Lung microvascular endothelial cell (primary cell): ENCODE measurements at regions not wholly inside any gene's neighbourhood (a gene's known extent, or its start where the extent isn't known, plus 50 kb on each side); places are given as distances from the start of the nearest gene placed in this dataset.
"Not testable (repeated sequence)": the region's sequence is repeated elsewhere in the genome, so short reads cannot be mapped to it uniquely, and the experiment has no call there.

Experiments used
- DNase-seq, 2 donors: peaks; one replicate each; pipeline versions ENCODE4 v3.0.0 to v3.0.0-alpha.2; 2010; ENCODE audit warnings: low read depth in 2 of 2

GRCh38 chr4:57338861-57339260 is 228.7 kb upstream of the IGFBP7 start:
- DNase-seq: not testable (repeated sequence)

GRCh38 chr4:57333684-57334083 is 223.5 kb upstream of the IGFBP7 start:
- DNase-seq: no peak

- DNase-seq: no peak
Measured at GRCh38 chr4:57331959-57332358, 221.8 kb upstream of the IGFBP7 start.

GRCh38 chr4:57329279-57329678 is 219.1 kb upstream of the IGFBP7 start:
- no peak for DNase-seq

DNA sequence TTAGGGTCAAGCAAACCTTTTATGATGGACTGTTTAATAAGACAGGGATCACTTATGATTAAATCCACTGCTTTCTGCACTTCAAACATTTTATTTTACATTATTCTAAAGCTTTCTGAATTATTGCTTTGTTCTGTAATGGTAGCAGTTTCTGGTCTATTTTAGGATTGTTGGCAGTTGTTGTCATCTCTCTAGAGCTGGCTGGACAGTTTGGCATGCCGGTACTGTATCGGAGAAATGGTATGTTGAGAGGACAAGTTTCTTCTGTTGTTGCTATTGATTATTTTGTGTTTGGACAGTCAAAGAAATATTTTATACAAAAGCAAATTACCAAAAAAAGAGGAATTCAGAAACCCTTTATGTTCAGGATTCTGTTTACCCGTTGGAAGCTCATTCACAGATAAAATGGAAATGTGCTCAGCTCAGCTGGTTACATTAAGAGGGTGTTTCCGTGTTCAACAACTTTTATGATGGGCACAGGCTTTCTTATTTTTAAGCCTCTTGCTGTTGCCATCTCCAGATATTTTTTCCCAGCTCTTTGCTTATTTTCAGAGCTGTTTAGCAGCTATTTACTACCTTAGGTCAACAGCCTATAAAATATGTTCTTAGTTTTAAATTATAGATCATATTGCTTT is 214.6 kb upstream of the IGFBP7 start:
- DNase-seq: no peak

- no peak for DNase-seq
Measured at GRCh38 chr4:57320849-57321248, 210.7 kb upstream of the IGFBP7 start.

GRCh38 chr4:57320217-57320616 is 210.0 kb upstream of the IGFBP7 start:
- DNase-seq: no peak

DNA sequence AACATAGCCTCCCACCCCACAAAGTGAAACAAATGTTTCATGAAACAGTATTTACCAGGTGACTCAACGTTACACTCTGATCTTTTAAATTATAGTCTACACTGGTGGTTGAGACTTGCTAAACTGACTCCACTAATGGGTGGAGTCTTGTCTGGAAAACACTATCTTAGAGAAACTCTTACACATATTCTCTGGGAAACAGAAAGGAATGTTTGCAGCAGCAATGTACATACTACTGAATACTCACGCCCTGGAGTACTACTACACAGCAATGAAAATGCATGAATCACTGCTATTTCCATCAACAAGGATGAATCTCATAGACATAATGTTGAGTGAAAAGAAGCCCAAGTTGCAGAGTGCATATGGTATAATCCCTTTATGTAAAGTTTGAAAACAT is 208.5 kb upstream of the IGFBP7 start:
- no peak for DNase-seq

DNA sequence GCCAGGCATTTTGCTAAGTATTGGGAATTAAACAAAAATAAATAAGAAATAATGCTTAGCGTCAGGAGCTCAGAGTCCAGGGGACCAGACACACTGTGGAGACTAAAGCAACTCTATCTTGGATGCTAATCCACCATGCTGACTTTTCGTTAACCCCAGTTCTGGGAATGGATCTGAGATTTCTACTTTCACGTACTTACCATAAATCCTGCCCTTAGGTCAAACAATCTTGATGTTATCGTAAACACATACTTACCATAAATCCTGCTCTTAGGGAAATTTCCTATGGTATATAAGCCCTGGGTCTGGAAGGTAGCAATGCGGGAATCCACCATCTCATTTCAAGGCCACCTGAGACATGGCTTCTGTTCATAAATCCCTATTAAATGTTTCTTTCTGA is 204.5 kb upstream of the IGFBP7 start:
- no peak for DNase-seq

DNA sequence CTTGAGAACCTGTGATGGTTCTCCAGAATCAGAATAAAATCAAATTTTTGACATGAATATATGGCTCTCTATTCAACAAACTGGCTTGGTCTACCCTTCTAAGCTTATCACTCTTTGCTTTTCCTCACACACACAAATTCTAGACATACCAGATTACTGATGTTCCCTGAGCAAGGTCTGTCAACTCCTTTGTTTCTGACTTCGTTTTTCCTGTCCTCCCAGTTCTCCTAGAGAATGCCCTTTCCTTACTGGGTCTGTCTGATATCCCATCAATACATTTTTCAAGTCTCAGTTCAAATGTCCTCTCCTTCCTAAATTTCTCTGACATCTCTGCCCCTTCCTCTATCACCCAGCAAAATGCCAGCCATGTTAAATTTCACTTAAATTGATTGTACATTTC is 202.1 kb upstream of the IGFBP7 start:
- no peak for DNase-seq

GRCh38 chr4:57309658-57310057 is 199.5 kb upstream of the IGFBP7 start:
- no peak for DNase-seq

GRCh38 chr4:57308301-57308700 is 198.1 kb upstream of the IGFBP7 start:
- no peak for DNase-seq

DNA sequence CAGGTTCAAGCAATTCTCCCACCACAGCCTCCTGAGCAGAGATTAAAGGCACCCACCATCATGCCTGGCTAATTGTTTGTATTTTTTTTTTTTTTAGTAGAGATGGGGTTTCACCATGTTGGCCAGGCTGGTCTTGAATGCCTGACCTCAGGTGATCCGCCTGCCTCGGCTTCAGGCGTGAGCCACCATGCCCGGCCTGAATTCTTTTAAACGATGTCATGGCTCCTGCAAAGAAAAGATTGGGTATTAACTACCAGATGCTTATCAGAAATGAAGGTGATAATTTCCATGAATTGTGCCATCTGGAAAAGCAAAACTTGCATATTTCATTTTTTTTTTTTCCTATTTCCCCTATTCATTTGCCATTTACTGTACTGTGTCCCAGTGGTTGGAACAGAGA is 195.7 kb upstream of the IGFBP7 start:
- no peak for DNase-seq

- DNase-seq: peak in 1 of 2 donors; percentile 10
Measured at GRCh38 chr4:57303012-57303751, 193.0 kb upstream of the IGFBP7 start.

DNA sequence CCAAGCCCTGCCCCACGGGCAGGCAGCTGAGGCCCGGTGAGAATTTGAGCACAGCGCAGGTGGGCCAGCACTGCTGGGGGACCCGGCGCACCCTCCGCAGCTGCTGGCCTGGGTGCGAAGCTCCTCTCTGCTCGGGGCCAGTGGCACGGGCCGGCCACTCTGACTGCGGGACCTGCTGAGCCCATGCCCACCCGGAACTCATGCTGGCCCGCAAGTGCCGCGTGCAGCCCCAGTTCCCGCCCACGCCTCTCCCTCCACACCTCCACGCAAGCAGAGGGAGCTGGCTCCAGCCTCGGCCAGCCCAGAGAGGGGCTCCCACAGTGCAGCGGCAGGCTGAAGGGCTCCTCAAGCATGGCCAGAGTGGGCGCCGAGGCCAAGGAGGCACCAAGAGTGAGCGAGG is 190.1 kb upstream of the IGFBP7 start:
- not testable (repeated sequence) for DNase-seq

- no peak for DNase-seq
Measured at GRCh38 chr4:57291911-57292310, 181.7 kb upstream of the IGFBP7 start.

DNA sequence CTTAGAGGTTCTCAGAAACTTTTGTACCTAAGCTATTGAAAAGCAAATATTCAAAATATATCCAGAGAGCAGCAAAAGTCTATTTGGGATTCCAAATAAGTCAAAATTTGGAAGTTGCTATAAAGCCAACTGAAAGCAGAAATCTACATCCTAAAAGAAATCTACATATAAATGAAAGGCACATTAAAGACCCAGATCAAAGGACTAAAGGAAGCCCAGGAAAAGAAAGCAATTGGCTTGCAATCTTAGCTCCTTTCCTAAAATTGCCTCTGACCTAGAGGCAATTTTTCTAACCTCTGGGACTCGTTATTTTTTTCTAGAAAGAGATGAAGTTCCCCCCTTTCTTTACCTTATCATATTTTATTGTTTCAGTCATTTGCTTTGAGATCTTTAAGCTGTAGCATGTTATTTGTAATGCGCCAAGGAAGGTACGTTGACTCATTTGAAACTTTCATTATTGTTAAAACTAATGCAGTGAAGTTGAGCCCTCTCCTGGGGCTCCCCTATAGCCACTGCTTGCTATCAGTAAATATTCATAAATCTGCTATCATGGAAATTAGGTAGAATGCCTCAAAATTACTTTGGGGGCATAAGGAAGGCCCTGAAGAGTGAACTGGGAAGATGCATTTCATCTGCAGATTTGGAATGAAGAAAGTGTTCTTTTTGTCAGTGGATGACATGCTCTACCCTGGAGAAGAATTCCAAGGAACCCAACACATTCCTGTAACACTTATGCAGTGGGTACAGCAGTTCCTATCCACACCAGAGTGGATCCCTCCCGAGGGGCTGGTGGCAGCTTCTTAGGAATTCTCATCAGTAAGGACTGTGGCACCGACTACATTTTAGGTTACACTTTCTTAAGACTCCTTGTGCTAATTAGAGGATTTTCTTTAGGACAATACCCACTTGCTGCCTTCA is 177.8 kb upstream of the IGFBP7 start:
- DNase-seq: no peak

DNA sequence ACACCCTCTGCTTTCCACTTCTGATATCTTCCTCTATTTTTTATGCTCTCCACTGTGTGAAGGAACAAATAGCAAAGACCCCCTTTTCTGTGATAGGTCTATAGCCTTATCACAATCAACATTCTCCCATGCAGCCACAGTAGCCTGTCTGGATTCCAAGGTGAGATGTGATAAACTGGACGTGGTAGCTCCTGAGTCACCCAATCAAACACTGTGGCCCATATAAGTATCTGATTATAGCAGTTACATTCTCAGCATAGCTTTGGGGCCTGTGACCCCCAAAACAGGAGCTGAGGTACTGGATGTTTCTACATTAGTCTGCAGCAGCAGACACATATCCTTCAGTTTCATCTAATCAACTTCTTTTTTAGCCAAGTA is 172.7 kb upstream of the IGFBP7 start:
- DNase-seq: no peak

DNA sequence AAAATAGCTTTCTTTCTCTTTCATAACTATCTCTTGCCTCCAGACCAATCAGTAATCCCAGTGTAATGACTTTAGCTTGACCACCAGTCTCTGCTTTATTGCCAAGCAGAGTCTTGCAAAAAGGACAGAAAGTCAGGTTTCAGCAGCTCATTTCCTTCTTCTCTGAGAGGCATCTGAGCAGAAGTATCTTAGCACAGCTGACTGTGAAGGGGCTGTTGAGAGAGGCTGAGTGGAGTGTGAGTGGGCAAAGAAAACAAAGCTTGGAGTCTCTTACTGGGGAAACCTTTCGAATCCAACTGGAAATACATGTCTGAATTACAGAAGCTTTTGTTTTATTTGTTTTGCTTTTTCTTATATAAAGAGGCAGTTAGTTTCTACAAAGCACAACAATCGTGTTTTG is 170.3 kb upstream of the IGFBP7 start:
- DNase-seq: no peak

DNA sequence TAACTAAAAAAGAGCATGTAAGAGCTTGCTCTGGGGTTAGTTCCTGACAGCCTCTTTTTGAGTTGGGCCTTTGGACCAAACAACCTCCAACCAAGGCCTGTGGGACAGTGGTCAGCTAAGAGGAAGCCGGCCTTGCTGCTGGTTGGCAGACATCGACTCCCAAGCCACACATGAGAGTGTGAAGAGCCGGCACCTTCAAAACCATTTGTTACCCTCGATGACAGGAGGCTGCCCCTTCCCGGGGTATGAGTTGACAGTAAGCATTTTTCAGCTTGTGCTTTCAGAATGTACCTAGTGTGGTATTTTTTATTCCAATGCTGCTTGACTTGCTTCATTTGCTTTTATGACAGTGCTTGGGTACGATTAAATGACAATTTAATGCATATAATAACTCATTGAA is 168.6 kb upstream of the IGFBP7 start:
- DNase-seq: no peak

- no peak for DNase-seq
Measured at GRCh38 chr4:57274082-57274481, 163.9 kb upstream of the IGFBP7 start.

DNA sequence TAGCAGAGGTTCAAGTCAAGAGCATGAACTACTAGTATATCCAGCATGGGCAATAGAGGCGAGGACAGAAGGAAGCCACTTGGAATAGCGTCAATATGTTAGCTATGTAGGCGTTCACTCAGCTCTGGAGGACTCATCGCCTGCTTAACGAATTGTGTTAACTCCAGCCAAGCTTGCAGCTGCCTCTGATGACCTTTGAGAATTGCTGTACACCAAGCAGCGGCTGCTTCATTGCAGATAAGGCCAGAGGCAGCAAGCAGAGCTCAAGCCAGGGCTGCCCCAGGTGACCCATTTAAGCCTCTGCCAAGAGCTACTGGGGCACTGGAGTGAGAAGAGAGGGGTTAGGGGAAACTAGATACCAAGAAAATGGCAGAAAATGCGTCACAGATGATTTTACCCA is 160.2 kb upstream of the IGFBP7 start:
- no peak for DNase-seq
